HuH-7 (cell line): ENCODE measurements at regions not wholly inside any gene's neighbourhood (a gene's known extent, or its start where the extent isn't known, plus 50 kb on each side); places are given as distances from the start of the nearest gene placed in this dataset.
"Not testable (repeated sequence)": the region's sequence is repeated elsewhere in the genome, so short reads cannot be mapped to it uniquely, and the experiment has no call there.

Experiments
- DNase-seq: peaks from one replicate; pipeline ENCODE4 v3.0.0; 2011; ENCODE audit warnings: low spot score

DNA sequence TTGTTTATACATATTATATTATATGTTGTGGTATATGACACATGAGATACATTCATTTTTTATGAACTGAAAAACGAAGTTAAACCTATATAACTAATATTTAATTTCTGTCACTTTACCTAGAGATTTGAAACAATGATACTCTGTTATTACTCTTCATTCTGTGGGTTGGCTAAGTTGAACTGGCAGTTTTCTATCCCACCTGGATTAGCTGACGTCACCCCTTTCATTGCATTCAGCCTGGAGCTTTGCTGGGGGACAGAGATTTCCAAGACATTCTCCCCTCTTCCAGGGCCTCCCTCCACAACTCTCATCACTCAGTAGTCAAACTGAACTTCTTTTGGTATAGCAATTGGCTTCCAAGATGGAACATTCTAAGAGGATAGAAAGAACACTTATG, 309.2 kb upstream of the SATB1 start:
- no peak for DNase-seq

DNA sequence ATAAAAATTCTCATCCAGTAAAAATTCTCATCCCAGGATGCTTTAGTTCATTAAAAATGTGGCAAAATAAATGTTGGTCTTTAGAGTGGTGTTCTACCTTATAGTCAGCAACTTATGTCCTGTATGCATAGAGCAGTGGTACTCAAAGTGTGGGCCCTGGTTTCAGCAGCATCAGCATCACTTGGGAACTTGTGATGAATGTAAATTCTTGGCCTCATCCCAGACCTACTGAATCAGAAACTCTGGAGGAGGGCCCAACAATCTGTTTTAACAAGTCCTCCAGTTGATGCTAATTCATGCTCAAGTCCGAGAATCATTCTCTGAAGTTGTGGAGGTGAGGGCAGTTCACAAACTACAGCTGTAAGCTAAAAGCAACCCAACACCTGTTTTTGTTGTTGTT, 307.3 kb upstream of the SATB1 start:
- DNase-seq = no peak

DNA sequence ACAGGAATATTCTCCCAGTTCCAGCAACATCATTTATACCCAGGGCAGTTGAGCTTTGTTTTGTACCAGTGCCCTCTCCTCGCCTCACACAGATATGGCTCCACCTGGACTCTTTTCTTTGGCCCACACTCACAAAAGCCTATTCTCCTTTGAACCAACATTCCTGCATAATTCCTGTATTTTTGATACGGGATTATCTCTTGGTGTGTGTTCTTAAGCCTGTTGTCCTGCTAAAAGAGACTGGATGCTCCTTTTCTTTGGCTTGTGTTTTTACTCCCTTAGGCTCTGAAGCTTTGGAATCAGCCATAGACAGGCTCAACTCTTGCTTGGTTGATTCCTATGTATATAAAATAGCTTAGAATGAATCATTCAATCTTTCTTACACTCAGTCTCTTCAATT, 305.4 kb upstream of the SATB1 start:
- DNase-seq = no peak

DNA sequence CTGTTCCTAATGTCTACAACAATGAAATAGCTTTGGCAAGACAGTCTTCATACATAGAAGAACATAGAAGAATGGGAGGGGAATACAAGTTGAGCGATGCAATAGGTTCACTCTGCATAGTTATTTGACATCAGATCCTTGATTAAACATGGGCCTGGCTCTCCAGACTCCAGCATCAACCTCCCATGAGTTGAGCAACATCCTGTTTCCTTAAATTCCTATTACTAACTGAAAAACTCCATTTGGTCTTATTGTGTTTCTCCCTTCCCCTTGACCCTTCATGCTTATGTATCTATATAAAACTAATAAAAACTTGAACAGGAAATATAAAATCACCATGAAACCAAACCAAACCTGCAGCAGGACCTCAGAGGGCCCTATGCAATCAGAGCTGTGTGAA, 304.5 kb upstream of the SATB1 start:
- no peak for DNase-seq

DNA sequence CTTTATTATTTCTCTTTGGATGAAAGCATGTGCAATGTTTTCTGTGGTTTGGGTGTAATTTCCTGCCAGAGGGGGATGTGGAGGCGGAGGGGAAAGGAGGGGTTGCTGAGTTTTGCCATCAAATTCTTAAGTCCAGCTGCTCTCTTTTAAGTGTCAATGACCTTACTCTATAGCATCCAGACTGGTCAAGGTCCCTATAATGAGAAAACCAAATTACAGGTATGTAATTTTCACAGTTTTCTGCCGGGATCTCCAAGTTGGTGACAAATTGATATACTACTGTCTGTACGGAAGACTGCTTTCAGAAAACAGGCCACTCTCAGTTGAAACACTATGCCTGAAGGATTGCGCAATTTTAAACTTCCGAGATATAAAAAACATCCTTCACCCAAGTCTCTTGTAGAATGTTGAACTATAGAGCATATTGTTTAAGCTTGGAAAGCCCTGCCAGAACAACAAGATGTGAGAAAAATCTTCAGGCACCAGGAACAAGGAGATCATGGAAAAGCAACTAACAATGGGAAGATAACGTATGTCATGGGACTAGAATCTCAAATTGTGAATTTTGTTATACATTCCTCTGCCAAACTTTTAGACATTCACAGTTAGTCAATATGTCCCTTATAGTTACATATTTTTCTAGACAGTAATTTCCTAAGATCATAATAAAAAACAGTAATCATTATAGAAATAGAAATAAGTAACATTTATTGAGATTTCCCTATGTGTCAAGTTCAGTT, 300.7 kb upstream of the SATB1 start:
- no peak for DNase-seq

DNA sequence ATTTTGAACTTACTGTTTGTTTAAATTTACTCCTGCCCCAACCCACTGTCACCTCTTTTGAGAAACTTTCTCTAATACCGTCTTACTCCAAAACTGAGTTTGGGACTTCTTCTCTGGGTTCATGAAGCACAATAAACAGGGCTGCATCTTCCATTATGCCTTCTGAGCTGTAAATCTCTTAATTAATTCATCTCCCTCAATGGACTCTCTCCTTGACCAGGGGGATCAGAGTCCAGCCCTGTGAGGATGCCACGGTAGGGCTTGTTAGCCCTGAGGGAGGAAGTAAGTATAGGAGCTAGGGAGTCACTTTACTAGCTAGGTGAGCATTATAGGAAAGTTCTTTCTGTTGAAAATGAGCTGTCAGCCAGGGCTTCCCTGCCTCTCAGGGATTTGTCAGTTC, 299.3 kb upstream of the SATB1 start:
- DNase-seq = no peak

DNA sequence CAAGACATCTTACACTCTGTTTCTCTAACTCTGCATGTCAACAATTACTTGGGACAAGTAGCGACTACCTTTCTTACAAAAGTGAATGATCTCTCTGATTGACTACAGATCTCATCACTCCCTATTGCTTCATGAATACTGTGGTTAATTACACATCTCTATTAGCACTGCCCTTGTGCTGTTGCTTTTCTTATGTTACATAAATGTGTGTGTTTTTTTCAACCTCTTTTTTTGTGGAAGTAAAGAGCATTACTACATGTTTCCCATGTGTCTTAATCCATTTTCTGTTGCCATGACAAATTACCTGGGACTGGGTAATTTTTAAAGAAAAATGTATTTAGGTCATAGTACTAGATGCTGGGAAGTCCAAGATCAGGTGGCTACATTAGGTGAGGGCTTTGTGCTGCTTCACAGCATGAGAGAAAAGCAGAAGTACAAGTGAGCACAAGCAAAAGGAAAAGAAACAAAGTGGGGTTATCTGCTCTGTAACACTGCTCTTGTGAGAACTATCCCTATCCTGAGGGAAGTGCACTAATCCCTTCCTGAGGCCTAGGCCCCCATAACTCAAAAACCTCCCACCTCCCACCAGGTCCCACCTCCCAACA, 298.2 kb upstream of the SATB1 start:
- DNase-seq = no peak

DNA sequence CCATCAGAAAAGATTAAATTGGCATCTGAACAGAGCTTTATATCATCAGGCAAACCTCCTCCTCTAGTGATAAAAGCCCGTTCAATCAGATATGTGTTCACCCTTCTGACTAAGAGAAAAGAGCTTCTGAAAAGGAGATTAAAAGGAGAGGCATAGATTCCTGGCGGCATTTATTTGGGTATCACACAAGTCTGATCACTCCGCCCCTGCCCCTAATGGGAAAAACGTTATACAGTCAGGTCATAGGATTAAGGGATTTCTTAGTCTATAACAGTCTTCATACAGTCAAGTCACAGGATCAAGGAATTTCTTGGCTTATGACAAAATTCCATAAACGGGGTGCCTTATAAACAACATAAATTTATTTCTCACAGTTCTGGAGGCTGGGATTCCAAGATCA, 295.4 kb upstream of the SATB1 start:
- no peak for DNase-seq

DNA sequence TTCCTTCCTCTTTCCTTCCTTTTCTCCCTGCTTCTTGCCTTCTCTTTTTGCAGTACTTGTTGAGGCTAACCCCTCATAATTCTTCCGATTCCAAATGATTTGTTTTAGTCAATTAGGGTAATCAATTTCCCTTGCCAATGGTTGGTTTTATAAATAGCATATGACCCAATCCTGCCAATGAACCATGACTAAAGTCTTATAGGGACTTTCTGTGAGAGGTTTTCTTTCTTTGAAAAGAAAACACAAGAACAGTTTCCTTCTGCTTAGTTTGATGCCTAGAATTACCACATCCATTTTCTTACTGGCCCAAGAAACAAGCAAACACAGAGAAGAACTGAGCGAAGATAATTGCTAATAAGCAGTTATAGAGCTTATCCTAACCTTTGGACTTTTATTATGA, 292.5 kb upstream of the SATB1 start:
- DNase-seq = no peak

DNA sequence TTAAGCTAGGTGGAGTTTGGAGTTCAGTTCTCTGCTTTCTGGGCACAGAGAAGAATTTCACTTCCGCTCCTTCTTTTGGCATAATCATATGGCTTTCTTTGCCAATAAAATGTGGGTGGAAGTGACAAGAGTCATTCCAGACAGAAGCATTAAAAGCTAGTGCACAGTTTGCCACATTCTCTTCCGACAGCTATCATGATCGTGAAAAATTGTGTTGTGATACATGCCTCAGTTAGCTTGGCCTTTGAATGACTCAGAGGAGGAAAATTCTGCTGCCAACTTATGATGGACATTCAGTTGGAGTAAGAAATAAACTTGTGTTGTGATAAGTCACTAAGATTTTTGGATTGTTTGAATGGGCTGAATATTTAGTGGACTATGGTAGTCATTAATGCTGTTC, 291.7 kb upstream of the SATB1 start:
- DNase-seq = no peak

DNA sequence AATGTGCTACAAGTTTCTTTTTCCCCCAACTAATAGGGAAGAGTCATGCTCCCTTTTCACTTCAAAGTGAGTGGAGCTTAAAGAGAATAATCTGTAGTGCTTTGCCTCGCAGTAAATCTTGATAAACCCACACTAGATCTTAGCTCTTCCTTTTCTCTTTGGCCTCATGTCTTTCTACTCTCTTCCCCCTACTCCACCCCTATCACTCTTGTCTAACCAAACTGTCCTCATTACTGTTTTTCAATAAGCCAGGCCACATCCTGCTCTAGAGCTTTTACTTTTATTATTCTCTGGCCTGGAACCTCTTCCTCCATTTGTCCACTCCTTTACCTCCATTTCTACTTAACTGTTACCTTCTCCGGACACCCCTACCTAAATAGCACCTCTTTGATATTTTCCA, 291.0 kb upstream of the SATB1 start:
- DNase-seq = no peak

DNA sequence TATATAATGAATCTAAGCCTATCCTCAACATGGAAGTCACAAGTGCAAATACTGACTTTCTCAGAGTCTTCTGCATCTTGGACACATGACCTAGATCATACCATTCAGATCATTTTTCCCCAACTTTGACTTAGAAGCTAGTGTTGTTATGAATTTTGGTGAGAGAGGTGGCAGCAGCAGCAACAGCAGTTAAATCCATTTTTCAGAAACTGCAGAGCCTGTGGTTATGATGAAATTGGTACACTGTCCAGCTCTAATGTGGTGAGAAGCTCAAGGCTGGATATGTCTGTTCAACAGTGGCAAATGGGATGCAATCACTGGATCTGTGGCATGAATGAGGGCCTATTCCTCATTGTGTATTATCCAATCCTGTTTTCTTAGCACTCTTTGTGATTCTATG, 290.1 kb upstream of the SATB1 start:
- no peak for DNase-seq

DNA sequence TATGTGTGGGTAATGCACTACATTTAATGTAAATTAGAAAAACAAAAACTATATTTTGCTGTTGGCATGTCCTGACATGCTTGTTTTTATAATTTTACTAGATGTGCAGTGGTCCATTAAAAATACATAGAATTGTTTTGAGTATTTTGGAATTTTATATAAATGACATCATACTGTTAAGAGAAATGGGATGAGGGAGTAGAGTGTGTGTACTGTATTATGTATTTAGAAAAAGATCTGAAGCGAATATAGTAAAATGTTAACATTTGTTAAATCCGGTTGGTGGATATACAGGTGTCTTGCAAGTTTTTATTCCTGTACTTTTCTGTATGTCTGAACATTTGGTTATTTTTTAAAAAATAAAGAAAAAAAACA, 288.4 kb upstream of the SATB1 start:
- DNase-seq = no peak

DNA sequence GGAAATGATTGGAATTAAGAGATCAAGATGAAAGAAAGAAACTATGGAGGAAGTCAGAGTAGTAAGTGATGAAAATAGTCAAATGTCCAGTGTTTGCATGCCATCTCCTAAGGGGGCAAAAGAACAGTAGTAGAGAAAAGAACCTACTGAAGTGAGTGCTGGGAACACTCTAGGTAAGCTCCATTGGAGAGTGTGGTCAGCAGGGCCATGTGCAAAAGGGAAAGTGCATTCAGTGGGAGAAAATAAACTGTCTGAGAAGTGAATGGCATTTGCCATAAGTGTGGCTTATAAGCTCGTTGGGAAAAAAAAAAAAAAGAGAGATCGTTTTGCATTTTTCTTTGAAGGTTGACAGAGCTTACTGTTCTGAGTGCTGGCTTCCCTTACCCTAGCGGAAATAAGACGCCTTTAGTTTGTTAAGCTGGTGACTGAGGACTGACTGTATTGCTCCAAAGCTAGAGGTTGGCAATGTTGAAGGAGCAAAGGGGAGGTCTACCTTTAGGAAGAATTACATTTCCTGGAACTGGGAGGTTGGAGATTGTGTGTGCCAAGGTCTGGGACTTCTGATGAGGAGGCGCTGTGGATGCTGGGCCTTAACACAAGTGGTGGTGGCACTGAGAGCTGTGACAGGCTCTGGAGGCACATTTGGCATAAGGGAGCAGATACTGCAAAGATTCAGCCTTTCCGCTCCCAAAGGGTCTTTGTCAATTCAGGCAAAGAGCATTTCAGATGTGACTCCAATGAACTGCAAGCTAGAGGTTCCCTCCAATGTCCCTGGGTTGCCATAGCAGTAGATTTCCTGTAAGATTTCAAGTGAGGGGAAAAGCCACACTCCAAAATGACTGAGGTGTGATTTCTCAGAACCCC, 287.8 kb upstream of the SATB1 start:
- DNase-seq = no peak

DNA sequence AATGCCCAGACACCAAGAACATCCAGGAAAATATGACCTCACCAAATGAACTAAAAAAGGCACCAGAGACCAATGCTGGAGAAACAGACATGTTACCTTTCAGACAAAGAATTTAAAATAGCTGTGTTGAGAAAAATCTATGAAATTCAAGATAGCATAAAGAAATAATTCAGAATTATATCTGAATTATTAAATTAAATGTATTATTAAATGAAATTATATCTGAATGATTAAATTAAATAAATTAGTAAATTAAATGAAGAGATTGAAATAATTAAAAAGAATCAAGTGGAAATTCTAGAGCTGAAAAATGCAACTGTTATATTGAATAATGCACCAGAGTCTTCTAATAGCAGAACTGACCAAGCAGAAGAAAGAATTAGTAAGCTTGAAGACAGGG, 279.2 kb upstream of the SATB1 start:
- no peak for DNase-seq

DNA sequence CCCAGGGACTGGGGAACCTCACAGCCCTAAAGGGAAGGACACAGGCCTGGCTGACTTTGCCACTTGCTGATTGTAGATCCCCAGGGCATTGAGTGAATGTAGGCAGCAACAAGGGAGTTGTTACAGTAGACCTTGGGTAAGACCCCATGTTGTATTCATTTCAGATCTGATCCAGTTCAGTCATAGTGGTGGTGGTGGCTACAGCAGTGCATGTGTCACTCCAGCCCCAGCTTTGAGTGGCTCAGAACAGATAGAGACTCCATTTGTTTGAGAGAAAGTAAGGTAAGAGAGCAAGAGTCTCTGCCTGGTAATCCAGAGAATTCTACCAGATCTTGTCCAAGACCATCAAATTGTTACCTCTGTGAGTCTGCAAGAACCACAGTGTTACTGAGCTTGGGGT, 278.7 kb upstream of the SATB1 start:
- no peak for DNase-seq

DNA sequence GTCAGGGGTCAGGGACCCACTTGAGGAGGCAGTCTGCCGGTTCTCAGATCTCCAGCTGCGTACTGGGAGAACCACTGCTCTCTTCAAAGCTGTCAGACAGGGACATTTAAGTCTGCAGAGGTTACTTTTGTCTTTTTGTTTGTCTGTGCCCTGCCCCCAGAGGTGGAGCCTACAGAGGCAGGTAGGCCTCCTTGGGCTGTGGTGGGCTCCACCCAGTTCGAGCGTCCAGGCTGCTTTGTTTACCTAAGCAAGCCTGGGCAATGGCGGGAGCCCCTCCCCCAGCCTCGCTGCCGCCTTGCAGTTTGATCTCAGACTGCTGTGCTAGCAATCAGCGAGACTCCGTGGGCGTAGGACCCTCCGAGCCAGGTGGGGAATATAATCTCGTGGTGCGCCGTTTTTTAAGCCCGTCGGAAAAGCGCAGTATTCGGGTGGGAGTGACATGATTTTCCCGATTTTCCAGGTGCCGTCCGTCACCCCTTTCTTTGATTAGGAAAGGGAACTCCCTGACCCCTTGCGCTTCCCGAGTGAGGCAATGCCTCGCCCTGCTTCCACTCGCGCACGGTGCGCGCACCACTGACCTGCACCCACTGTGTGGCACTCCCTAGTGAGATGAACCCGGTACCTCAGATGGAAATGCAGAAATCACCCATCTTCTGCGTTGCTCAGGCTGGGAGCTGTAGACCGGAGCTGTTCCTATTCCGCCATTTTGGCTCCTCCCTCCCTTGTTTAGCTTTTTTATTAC, 268.6 kb upstream of the SATB1 start:
- DNase-seq = not testable (repeated sequence)

DNA sequence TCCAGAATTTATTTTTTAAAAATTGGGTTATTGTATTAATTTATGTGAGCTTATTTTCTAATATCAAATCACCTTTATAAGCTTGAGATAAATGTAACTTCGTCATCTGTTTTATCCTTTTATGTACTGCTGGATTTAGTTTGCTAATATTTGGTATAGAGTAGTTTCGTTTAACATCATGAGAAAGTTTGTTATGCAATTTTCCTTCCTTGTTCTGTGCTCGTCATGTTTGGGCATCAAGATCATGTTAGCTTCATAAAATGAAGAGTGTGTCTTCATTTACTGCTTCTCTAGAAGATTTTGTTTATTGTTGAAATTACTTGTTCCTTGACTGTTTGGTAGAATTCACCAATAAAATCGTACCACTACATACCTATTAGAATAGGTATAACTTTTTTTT, 262.1 kb upstream of the SATB1 start:
- no peak for DNase-seq

DNA sequence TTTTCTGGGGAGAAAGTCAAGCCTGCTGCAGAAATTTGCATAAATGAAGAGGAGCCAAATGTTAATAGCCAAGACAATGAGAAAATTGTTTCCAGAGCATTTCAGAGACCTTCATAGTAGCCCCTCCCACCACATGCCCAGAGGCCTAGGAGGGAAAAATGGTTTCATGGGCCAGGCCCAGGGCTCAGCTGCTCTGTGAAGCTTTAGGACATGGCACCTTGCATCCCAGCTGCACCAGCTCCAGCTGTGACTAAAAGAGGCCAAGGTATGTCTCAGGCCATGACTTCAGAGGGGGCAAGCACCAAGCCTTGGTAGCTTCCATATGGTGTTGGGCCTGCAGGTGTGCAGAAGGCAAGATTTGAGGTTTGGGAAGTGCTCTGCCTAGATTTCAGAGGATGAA, 258.8 kb upstream of the SATB1 start:
- no peak for DNase-seq

DNA sequence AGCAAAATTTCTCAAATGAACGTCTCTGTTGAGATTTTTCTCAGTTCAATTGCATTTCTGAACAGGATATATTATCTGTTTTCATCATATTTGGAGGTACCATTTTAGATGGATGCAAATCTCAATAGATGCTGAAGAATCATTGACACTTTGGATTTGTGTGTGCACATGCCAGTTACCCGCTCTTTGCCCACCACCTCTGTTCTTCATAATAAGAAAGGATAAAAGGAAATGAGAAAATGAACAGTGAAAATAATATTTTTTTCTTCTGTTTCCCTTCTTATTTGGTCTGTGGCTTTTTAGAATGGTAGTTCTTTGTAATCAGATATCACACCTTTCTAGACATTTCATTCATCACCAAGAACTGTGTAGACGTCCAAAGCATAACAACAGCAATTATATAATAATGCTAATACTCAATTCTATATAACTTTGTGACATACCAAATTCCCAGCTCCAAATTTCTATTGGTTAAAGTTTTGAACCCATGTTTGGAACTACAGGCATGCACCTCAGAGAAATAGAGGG, 256.7 kb upstream of the SATB1 start:
- no peak for DNase-seq

DNA sequence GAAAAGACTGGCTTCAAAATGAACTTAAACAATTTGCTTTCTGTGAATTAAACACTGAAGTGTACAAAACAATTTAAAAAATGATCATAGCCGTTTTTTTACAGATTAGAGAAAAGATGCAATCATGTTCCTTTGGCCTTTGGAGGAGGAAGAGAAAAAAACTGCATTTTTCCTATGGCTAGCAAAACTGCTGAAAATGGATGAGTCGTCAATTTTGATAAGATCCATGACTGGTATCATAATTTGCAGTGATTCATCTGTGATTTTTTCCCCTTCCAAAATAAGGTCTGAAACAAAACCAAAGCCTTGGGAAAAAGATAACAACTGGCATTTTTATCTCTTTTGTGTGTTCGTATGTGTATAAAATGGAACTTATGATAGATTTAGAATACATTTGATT, 255.6 kb upstream of the SATB1 start:
- no peak for DNase-seq

DNA sequence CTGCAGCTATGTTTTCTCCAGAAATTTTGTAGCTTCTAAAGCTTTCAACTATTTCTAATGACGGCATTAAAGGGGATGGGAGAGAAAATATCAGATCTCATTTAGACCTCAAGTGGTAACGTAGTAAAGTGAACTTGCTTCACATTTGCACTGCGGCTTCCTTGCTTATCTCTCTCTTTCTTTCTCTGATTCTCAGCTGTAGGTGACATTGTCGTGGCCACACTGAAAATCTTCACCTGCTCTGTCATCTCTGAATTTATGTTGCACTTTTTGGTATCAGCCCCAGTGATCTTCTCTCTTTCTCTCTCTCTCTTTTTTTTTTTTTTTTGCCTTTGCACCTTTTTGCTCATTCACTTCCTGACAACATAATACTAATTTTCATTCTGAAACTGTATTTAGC, 254.1 kb upstream of the SATB1 start:
- DNase-seq = no peak
